ENCODE measurements at regions not wholly inside any gene's neighbourhood (a gene's known extent, or its start where the extent isn't known, plus 50 kb on each side); places are given as distances from the start of the nearest gene placed in this dataset.

GRCh38 chr9:71483436-71483835 lies 284.9 kb downstream of the CEMIP2 start (continued):
- TF ChIP-seq CHD7 (IDR thresholded peaks at IDR 0.05; ENCODE audit: insufficient replicate concordance, low read length) (no peak), CEBPB (IDR thresholded peaks at IDR 0.05; ENCODE audit: low read depth, low read length) (no peak), HDAC6 (IDR thresholded peaks at IDR 0.05; ENCODE audit: low read depth, low read length) (no peak), PHF8 (conservative IDR thresholded peaks at IDR 0.05; ENCODE audit: low read depth, low read length) (no peak), YY1 (IDR thresholded peaks at IDR 0.05; ENCODE audit: low read depth, low read length) (no peak), BCL11A (IDR thresholded peaks at IDR 0.05; ENCODE audit: low read depth in 2 of 2, low read length in 2 of 2) (no peak), TEAD4 (IDR thresholded peaks at IDR 0.05; ENCODE audit: low read depth, low read length) (no peak), RXRA (IDR thresholded peaks at IDR 0.05; ENCODE audit: insufficient read depth, low read depth, low read length) (no peak), CTBP2 (IDR thresholded peaks at IDR 0.05; ENCODE audit: borderline replicate concordance, insufficient read depth, insufficient read length, low read length) (no peak), SAP30 (IDR thresholded peaks at IDR 0.05; ENCODE audit: insufficient read depth, insufficient replicate concordance, low read length) (no peak), KDM1A (IDR thresholded peaks at IDR 0.05; ENCODE audit: borderline replicate concordance, low read length) (no peak)
